Putamen (tissue), 1 donor: ENCODE measurements at regions not wholly inside any gene's neighbourhood (a gene's known extent, or its start where the extent isn't known, plus 50 kb on each side); places are given as distances from the start of the nearest gene placed in this dataset.
A peak's percentile ranks its signal among the peaks of the same experiment; 100 is the strongest.

Experiments used
- DNase-seq: peaks from one replicate; pipeline ENCODE4 v3.0.0-alpha.2; 2016; ENCODE audit warnings: low spot score

GRCh38 chr2:67043781-67044478, 353.2 kb upstream of the ETAA1 start:
- DNase-seq: no peak

GRCh38 chr2:67046591-67046990, 350.5 kb upstream of the ETAA1 start:
- DNase-seq: no peak

DNA sequence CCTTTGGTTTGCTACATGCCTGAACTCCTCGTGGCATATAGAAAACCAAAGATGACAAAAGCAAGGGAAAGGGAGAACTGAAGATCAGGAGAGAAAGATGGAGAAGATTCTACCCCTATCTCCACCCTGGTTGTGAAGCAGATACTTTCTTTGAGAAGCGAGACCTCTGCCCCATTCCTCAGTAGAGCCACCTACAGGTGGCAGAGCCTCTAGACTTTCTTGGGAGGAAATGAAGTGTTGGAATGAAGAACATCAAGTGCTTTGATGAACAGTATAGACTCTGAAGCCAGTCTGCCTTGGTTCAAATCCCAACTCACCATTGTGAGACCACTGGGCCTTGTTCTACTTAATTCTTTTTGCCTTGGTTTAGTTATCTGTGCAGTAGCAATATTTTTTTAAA, 348.8 kb upstream of the ETAA1 start:
- DNase-seq: no peak

DNA sequence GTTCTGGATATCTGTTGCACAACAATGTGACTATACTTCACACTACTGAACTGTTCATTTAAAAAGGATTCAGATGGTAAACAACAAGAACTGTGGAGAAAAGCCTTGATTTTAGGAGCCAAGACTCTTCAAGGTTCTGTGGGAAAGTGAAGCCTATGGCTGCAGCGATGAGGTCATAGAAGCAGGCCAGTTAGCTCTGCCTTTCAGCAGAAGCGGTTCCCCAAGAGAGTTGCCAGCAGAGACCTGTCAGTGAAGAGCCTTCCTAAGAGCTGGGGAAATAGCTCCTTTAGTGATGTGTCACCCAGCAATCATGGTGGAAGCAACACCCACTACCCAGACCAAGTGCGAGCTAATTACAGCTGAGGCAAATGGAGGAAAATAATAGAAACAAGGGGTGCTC, 346.5 kb upstream of the ETAA1 start:
- no peak for DNase-seq

- no peak for DNase-seq
Measured at GRCh38 chr2:67054728-67055127, 342.4 kb upstream of the ETAA1 start.

- DNase-seq: no peak
Measured at GRCh38 chr2:67055387-67056304, 341.5 kb upstream of the ETAA1 start.

DNA sequence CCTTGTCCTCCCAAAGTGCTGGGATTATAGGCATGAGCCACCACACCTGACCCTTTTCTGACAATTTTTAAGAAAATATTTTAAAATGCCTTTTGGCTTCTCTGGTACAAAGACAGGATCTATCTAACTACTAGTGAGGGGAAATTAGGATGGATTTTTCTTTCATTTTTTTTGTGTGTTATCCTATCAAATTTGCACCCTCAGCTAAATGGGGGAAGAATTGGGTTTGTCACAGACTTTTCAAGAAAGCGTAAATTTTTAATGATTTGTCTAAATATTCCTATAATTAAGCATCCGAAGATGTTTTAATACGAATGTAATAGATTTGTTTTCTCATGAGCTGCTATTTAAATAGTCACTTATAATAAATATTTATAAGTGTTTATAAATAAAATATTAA, 340.0 kb upstream of the ETAA1 start:
- DNase-seq: no peak

- no peak for DNase-seq
Measured at GRCh38 chr2:67057901-67058703, 339.0 kb upstream of the ETAA1 start.

GRCh38 chr2:67065046-67065445, 332.1 kb upstream of the ETAA1 start:
- no peak for DNase-seq

DNA sequence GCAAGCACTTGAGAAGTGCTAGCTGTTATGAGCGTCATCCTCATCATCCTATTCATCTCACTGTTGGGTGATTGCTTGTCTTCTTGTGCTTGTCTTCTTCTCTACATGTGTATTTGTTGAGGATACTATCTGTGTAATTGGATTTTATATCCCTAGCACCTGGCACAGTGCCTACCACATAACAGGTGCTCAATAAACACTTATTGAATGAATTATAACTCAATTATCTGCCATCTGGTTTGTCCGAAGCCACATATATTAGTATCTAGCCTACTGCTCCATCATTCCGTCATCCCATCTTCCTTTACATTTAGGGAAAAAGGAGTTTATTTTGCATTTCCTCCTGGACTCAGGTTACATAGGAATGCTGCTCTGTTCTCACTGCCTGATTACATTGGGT, 330.4 kb upstream of the ETAA1 start:
- no peak for DNase-seq

GRCh38 chr2:67067656-67068055, 329.5 kb upstream of the ETAA1 start:
- no peak for DNase-seq

GRCh38 chr2:67070826-67071225, 326.3 kb upstream of the ETAA1 start:
- DNase-seq: no peak

DNA sequence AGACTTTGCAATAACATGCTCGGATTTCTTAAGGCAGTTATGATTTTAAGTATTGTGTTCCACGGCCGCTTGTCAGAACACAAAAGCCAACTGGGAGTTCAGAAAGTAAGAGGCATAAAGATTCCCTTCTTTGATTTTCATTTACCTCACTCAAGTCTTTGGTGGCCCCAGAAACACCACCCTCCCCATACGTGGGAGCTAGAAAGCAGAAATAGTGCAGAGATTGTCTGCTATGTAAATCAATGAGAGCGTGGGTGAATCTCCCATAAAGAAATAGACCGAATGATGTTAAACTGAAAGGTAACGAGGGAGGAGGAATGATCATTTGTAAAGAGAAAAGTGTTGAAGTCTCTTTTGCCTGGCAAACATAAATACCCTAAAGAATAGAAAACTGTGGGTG, 322.1 kb upstream of the ETAA1 start:
- peak; percentile 52 for DNase-seq

DNA sequence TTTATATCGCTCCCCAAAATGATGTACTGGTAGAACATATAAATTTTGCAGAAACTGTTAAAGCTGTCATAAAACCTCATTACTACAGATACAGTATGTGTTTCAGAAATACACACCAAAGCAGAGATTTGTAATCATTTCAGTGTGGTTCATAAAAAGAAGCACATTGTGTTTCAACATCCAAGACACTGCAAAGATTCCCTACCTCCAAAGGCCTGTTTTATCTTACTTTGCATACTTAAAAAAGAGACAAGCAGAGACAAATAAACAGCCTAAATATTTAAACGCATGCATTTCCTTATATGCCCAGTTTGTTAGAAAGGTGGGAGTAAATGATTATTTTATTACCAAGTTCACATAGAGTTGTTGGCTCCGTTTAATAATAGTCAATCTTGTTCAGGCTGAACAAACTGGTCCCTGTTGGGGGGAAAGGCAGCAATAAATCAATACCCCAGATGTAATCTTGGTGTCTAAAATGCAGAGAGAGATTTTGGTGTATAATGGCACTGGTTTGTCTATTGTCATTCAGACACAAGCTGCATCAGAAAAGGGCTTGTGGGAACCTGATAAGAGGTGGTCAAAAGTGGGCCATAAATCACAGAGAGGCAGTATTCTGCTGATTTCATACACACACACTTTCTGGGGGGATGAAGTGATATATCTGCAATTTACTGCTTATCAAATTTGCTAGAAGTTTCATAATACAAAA, 321.4 kb upstream of the ETAA1 start:
- DNase-seq: no peak

GRCh38 chr2:67076239-67076624, 320.9 kb upstream of the ETAA1 start:
- no peak for DNase-seq

DNA sequence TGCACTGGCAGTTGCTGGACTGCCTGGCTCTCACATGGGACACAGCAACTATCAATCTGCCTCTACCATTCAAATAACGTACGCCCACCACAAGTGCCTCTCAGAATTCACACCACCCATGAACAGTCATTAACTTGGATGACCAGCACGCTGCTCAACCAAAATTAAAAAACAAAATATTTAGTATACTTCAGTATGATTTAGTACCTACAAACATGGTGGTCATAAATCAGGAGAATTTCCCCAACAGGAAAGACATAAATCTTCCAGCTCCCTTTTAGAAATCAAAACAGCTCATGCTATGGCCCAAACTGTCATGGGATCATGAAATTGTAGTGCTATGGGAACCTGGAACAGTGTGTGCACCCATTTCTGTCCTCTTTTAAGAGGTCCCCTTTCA, 317.4 kb upstream of the ETAA1 start:
- no peak for DNase-seq

- no peak for DNase-seq
Measured at GRCh38 chr2:67082813-67083212, 314.3 kb upstream of the ETAA1 start.

- no peak for DNase-seq
Measured at GRCh38 chr2:67083951-67084350, 313.2 kb upstream of the ETAA1 start.

DNA sequence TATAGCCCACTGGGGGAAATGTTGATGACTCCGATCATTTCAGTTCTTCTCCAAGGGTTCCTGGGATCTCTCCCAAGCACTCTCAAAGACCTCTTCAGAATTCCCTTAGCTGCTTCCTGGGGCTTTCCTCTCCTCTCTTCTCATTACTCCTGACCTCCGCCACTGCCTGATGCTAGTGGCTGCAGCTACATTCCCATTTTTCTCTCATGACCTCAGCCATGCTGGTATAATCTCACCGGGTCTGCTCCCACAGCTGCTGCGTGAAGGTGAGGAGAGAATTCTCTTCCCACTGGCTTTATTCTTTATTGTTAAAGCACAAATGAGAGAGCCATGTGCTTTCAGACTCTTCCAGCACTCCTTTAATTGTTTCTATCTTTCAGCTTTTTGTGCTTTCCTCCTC, 312.0 kb upstream of the ETAA1 start:
- no peak for DNase-seq

DNA sequence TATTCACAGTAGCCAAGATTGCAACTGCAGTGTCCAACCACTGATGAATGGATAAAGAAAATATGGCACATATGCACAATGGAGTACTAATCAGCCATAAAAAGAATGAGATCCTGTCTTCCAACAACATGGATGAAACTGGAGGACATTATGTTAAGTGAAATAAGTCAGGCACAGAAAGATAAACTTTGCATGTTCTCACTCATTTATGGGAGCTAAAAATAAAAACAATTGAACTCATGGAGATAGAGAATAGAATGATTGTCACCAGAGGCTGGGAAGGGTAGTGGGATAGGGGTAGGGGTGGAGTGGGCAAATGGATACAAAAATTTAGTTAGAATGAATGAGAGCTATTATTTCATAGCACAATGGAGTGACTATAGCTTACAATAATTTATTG, 305.5 kb upstream of the ETAA1 start:
- DNase-seq: no peak

DNA sequence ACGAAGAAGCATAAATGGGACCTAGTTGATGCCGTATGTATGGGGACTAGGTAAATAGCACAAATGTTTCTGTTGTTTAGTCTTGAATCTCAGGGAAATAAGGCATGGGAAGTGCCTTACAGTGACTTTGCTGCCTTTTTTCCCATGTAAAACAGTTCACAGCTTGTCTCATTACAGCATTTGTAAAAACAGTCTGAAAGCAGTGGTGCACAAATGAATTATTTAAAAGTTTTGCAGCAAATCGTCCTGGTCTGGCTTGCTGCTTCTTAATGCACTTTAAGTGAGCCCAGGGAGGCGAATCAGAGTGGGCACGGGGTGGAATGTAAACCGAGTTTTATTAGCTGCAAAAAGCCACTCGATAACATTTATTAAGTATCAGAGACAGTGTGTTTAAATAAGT, 302.0 kb upstream of the ETAA1 start:
- no peak for DNase-seq

DNA sequence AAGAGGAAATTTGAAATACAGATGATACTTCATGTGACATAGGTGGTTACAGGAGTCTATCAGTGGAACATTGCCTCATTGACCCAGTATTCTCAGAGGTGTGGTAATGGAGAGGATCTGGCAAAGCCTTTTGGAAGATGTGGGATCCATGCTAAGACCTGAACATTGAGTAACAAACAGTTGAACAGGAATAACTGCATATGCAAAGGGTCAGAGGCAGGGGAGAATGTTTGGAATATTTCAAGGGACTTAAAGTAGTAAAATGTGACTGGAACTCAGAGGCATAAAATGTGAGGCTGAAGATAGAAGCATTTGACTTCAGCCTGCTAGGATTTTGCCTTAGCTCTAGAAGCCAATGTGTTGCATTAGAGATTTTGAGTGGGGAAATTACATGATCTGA, 300.2 kb upstream of the ETAA1 start:
- no peak for DNase-seq
